ENCODE measurements at regions not wholly inside any gene's neighbourhood (a gene's known extent, or its start where the extent isn't known, plus 50 kb on each side); places are given as distances from the start of the nearest gene placed in this dataset.

DNA sequence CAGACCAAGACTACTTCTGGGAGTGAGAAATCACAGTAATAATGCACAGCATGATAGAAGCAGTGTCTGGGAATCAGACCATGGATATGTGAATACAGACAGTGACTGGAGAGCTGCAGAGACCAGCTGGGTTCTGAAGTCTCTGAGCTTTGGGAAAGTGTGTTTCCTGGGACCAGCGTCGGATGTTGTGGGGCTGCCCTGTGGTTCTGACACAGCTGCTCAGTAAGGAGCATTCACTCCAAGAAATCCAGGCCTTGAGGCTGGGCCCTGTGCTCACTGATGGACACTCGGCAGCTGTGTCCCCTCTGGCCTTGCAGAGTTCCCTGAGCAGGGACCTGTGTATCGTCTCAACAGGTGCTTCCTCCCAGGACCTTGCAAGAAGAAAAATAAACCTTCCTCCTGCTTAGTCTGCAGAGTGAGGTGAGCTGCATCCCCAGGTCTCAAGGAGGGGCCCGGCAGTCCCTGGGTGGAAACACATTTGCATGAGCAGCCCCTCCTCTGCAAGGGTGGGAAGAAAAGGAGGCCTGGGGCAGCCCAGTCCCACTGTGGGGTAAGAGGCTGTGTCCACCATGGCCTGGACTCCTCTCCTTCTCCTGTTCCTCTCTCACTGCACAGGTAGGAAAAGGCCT, 107.9 kb downstream of the VPREB1 start:
- no peaks in the 10 kb centered on the region for H3K4me1 ChIP-seq
- TF ChIP-seq, protein P1, sequence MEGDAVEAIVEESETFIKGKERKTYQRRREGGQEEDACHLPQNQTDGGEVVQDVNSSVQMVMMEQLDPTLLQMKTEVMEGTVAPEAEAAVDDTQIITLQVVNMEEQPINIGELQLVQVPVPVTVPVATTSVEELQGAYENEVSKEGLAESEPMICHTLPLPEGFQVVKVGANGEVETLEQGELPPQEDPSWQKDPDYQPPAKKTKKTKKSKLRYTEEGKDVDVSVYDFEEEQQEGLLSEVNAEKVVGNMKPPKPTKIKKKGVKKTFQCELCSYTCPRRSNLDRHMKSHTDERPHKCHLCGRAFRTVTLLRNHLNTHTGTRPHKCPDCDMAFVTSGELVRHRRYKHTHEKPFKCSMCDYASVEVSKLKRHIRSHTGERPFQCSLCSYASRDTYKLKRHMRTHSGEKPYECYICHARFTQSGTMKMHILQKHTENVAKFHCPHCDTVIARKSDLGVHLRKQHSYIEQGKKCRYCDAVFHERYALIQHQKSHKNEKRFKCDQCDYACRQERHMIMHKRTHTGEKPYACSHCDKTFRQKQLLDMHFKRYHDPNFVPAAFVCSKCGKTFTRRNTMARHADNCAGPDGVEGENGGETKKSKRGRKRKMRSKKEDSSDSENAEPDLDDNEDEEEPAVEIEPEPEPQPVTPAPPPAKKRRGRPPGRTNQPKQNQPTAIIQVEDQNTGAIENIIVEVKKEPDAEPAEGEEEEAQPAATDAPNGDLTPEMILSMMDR (IDR thresholded peaks at IDR 0.05; ENCODE audit: borderline replicate concordance): no peak
- no peaks in the 10 kb centered on the region for H3K9me3 ChIP-seq (replicated peaks)
- no peak overlapping the region for H3K4me3 ChIP-seq
- peaks cover 82% of the 10 kb centered on the region for H3K27me3 ChIP-seq (ENCODE audit: low read depth)
- intact Hi-C loops (cut with micrococcal nuclease): no loop called here
- no peaks in the 10 kb centered on the region for H3K36me3 ChIP-seq
- no peak for DNase-seq
- H3K27ac ChIP-seq (replicated peaks): no peak overlapping the region

DNA sequence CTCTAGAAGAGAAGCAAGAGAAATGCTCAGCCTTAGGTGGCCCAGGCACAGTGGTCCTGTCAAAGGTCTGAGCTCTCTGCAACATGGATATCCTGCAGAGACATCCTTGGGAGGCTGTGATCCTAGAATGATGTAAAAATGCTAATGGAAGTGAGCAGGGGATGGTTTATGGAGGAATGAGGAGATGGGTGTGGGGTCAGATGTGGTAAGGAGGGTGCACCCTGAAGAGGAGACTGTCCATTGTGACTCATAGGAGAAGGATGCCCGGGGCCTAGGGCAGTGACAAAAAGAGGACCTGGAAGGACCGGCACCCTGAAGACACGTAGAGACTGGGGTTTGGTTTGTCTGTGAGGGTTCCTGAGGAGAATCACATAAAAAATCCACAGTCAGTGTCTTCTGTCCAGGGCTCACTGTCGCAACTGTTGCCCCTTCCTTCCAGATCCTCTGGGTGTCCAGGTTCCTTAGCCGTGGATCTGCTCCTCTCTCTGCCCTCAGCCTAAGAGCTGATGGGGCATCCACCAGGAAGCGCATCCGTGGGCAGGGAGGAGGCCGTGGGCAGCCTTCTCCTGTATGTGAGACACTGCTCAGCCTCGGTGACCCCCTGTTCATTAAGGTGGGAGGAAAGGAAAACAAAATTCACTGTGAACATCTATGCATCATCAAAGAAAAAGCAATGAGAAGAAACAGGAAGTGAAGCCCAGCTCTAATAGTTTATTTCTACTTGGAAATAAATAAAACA, 110.7 kb downstream of the VPREB1 start:
- Histone ChIP-seq H3K36me3 (no peaks in the 10 kb centered on the region), H3K4me1 (no peaks in the 10 kb centered on the region), H3K27me3 (ENCODE audit: low read depth) (peaks cover 79% of the 10 kb centered on the region), H3K27ac (replicated peaks) (no peak overlapping the region), H3K4me3 (no peak overlapping the region), H3K9me3 (replicated peaks) (no peaks in the 10 kb centered on the region)
- intact Hi-C loops (cut with micrococcal nuclease): no loop called here
- no peak for DNase-seq
- TF ChIP-seq, protein P1 (IDR thresholded peaks at IDR 0.05; ENCODE audit: borderline replicate concordance): no peak

DNA sequence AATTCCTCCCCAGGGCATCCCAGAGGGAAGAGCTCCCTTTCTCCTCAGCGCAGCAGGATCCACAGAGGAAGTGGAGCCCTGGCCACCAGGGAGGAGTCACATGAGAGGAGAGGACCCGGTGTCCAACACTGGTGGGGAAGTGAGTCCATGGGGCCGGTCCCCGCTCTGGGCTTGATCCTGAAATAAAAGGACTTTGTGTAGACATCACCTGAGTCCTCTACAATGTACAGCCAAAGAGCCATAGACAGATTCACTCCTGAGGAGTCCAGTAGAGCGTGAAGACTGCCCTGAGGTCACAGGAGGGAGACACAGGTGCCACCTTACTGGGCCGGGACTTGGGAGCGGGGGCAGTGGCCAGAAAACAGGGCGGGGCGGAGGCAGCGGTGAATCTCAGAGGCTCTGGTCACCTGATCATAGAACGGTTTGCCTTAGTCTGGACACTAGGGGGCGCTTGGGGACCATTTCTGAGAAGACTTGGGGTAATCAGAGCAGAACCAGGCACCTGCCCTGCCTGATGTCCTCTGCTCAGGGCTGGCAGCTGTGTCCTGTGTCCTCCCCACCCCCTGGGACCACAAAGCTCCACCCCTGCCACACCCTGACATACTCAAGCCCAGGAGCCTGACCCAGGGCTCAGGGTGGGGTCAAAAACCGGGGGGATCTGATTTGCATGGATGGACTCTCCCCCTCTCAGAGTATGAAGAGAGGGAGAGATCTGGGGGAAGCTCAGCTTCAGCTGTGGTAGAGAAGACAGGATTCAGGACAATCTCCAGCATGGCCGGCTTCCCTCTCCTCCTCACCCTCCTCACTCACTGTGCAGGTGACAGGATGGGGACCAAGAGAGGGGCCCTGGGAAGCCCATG, 112.7 kb downstream of the VPREB1 start:
- no peaks in the 10 kb centered on the region for H3K9me3 ChIP-seq (replicated peaks)
- H3K4me3 ChIP-seq: no peak overlapping the region
- TF ChIP-seq, protein P1 (IDR thresholded peaks at IDR 0.05; ENCODE audit: borderline replicate concordance): peak; percentile 67
- DNase-seq: peak; percentile 64
- no peaks in the 10 kb centered on the region for H3K36me3 ChIP-seq
- H3K27ac ChIP-seq (replicated peaks): no peak overlapping the region
- intact Hi-C loops (cut with micrococcal nuclease): no loop called here
- peaks cover 64% of the 10 kb centered on the region for H3K27me3 ChIP-seq (ENCODE audit: low read depth)
- H3K4me1 ChIP-seq: no peaks in the 10 kb centered on the region

DNA sequence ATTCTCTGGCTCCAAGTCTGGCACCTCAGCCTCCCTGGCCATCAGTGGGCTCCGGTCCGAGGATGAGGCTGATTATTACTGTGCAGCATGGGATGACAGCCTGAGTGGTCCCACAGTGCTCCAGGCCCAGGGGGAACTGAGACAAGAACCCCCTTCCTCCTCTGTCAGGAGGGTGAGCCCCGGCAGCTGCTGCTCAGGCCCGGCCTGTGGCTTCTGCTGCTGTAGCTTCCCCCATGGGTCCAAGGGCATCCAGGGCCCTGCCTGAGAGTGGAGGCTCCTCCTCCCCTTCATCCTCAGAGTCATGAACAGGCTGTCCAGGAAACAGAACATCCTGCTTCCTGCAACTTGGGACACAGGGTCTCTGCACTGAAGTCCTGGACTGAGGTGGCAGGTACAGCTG, 113.6 kb downstream of the VPREB1 start:
- Histone ChIP-seq H3K27ac (replicated peaks) (no peak overlapping the region), H3K4me1 (no peaks in the 10 kb centered on the region), H3K9me3 (replicated peaks) (no peaks in the 10 kb centered on the region), H3K27me3 (ENCODE audit: low read depth) (peaks cover 68% of the 10 kb centered on the region), H3K36me3 (no peaks in the 10 kb centered on the region), H3K4me3 (no peak overlapping the region)
- intact Hi-C loops (cut with micrococcal nuclease): no loop called here
- TF ChIP-seq, protein P1 (IDR thresholded peaks at IDR 0.05; ENCODE audit: borderline replicate concordance): no peak
- no peak for DNase-seq

DNA sequence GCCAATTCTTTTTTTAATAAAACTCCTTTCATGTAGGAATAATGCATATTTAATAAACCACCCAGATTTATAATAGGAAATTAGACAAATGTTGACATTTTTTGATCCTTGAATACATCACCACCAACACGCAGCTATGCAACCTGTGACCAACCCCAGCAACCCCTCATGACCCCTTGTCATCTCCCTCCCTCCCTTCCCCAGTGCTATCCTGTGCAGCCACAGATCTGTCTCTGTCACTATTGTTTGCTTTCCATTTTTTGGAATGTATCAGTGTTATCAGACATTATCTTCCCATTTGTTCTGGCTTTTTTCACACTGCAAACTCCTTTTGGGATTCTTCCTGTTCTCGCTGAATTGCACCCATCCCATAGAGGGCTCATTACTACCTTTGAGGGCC, 114.1 kb downstream of the VPREB1 start:
- no peak for DNase-seq
- H3K27me3 ChIP-seq (ENCODE audit: low read depth): peaks cover 73% of the 10 kb centered on the region
- TF ChIP-seq, protein P1 (IDR thresholded peaks at IDR 0.05; ENCODE audit: borderline replicate concordance): no peak
- no peaks in the 10 kb centered on the region for H3K4me1 ChIP-seq
- H3K4me3 ChIP-seq: no peak overlapping the region
- H3K36me3 ChIP-seq: no peaks in the 10 kb centered on the region
- no peaks in the 10 kb centered on the region for H3K9me3 ChIP-seq (replicated peaks)
- intact Hi-C loops (cut with micrococcal nuclease): no loop called here
- H3K27ac ChIP-seq (replicated peaks): no peak overlapping the region

All from left ventricle myocardium inferior (tissue), 1 donor.